Suppressor macrophage treated with lipopolysaccharide for 4 hours (primary cell): ENCODE measurements at regions not wholly inside any gene's neighbourhood (a gene's known extent, or its start where the extent isn't known, plus 50 kb on each side); places are given as distances from the start of the nearest gene placed in this dataset.

Source experiments
- DNase-seq: peaks from one replicate; pipeline ENCODE4 v3.0.0-alpha.2; 2020

DNA sequence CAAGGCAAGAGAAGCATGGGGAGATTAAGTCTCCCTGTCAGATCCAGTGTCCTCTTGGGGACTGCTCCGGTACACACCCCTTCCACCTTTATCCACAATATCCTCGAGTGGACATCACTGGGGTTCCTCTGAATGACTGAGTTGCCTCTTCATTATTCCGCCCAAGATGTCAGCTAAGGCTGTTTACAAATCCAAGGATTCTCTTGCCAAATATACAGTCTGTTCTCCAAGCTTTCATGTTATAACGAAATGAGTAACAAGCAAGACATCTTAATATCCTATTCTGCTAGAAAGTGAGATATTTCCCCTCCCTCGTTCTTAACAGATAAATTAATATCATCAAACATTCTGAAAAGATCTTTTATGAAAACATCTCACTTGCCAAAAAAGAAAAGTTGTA lies 314.1 kb upstream of the IRX5 start:
- no peak for DNase-seq

DNA sequence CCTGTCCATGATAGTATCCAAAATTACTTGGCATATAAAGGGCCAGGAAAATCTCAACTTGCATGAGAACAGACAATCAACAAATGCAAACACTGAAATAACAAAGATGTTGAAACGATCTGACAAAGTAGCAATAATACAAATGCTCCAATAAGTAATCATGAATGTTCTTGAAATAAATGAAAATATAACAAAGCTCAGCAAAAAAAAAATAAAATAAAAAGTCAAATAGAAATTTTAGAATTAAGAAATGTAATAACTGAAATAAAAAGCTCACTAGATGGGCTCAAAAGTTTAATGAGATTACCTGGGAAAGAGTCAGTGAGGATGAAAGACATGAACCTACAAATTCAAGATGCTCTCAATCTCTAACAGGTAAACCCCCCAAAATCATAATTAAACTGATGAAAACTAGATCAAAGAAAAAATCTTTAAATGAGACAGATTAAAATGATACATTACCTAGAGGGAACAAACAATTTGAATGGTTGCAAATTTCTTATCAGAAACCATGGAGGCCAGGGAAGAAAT lies 319.0 kb upstream of the IRX3 start:
- no peak for DNase-seq

DNA sequence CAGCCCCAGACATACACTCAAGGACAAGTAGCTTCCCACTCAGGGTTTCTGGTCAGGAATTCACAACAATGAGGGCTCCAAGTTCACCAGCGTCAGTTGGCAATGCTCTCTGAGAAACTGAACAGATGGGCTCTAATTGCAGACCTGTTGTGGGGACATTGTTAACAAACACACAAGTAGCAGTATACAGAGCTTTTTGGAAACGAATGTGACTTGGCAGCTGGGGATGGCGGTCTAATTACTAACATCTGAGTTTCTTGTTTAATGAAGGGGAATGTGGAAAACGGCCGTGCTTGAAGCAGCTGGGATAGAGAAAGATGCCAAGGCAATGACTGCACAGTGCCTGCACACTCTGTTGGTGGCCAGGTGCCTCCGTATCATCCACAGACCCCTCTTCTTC lies 316.1 kb upstream of the IRX3 start:
- DNase-seq, result no peak

DNA sequence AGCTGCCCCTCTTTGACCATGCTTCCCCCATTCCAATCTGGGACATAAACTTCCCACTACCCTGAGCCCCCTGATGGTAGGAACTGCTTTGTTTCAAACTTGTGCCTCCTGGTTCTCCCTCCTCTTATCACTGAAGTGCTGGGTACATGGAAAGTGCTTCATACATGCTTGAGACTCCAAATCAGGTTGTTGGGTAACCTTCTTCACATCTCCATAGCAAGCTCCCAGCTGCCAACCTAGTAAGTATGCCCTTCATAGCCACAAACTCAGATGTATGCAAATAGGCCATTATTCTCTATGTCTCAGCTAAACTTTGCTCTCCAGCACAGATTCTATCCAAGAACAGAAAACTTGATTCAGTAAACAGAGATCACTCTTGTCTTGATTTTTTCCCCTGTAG lies 310.6 kb upstream of the IRX3 start:
- no peak for DNase-seq

DNA sequence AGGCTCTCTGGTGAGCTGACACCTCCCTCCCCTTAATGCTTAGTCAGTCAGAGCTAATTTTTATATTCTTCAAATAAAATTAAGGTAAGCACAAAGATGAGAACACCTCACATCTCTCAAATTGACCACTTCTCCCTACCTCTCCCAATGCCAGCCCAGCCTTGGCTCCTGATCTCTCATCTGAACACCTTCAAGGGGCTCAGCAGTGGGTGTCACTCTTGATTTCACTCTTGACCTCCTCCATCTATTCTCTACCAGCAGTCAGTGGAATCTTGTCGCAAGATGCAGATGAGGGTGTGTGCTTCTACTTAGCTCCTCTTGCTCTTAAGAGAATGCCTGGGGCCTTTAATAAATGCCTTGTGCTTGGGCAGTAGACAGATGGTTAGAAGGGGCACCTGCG lies 309.0 kb upstream of the IRX3 start:
- DNase-seq, result no peak

DNA sequence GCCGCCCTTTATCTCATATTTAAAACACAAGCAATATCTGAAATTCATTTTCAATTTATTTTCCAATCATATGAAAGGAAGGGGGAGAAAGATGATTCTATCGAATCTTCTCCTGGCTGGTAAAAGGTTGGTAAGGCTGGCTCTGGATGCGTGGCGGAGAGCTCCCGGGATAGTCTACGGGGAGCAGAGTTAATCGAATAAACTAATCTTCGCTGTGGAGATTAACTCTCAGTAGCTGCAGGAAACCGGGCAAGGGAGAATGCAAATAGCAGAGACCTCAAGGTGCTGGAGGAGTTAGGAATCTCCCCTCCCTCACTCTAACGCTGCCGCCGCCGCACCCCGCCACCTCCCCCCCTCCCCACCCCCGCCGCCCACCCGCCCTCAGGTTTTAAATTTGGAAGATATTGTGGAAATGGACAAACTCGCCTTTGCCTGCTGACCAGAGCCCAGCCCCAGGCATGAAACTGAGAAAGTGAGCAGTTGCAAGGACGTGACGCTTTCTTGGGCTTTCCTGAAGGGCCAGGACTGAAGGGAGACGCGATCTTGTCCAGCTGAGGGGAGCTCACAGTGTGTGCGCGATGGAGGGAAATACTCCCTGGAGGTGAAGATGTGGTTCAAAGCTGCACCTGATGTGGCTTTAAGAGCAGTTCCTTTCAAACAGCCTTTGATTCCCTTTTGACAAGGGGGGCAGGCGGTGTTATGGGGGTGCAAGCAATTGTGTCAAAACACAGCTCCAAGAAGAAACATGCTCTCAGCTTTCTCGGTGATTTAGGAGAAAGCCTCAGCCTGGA lies 308.2 kb upstream of the IRX3 start:
- no peak for DNase-seq

DNA sequence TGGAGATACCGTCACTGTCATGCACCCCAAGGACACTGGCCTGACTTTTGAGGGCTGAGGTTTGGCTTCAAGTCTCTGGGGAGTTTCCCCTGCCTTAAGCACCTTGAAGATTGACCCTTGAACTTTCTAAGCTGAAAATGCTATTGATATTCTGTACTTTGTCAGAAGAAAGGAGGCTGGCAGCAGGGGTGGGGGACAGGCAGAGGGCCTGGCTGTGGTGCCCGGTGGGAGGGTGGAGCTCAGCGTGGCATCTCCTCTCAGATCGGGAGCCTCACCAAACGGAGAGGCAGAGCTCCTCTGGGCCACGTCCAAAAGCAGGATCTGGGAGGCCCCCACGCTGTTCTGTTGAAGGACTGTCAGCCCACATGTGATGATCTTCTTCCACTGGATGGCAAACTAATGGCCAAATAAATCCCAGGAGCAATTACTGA lies 305.2 kb upstream of the IRX3 start:
- no peak for DNase-seq

DNA sequence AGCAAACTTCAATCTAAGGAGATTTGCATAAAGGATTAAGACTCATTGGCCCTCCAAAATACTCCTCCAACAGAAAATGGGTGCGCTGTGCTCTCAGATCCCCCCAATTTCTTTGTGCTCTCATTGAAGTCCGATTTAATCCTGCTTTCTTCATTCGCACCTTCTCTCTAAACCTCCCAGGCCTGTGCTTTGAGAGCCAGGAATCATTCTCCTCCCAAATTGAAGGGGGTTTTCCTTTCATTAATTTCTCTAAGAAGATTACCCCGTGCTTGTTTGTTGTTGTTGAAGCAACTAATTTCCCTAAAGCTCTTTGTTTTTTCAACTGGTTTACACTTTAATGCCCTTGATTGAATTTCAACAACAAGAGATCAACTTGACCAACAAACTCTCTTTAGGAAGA lies 304.2 kb upstream of the IRX3 start:
- no peak for DNase-seq

DNA sequence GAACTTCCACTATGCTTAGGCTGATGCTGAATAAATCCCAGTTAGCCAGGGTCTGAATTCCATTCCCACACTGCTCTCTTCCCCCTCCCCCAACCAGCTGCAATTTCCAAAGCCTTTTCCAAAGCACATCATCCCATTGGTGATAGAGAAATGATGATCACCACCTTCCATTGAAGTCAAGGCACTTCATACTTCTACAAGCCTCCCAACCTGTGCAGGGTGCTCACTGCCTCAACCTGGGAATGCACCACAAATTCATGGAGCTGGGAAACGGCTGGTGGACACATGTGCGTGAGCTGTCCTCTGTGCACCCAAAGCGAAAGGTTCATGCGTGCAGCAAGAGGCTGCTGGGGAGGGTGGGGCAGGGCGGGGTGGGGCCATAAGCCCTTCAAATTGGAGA lies 302.7 kb upstream of the IRX3 start:
- no peak for DNase-seq

DNA sequence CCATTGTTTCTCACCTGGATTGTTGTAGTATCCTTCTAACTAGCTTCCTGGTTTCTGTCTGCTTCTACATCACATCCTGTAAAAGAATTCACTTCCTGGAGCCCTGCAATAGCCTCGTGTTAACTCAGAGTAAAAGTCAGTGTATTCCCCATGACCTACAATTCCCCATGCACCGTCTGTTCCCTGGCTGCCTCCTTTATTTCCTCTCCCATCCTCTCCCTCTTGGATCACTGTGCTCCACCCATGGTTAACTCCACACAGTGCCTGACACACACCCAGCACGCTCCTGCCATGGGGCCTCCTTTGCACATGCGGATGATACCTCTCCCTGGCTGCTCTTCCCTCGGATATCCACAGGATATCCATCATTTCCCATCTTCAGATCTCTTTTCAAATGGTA lies 301.4 kb upstream of the IRX3 start:
- no peak for DNase-seq

DNA sequence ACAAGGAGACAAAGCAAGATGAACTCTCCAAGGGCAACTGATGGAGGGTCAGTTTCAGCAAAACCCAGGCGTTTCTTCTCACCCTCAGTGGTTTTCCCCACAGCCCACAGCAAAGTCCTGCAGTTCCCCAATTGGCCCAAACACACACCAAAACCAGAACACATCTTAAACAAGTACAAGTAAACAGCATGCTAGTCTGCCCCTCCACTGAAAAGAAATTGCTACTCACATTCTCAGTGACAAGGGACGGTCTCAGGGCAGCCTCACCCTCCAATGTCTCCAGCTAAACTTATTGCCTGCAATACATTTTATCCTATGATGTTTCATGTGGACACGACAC lies 300.6 kb upstream of the IRX3 start:
- DNase-seq, result no peak

DNA sequence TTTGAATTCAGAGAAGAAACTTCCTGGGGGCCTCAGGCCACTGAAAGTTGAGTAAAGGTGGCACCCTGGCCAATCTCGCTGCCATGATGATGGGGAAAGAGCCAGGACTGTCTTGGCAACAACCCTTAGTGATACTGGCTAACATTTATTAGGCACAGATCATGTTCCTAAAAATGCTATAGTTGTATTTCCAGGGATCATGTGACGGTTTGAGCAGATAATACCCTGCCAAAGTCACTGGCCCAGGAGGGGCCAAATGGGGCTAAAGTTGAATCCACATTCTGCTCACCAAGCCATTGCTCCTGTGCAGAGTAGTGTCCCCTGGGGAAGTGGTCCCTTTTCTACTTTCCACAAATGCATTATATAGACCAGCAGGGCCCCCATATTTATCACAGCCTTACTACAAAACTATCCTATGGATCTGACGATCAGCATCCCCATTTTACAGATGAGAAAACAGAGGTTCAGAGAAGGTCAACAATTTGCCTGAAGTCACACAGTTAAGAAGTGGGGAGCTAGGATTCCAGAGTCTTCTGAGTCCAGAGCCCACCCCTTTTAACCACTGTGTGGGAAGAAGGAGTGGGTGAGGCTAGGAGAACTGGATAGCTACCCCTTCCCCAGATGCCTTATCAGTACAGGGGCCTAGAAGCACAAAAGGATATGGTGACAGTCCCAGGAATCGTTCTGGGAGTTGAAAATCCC lies 300.0 kb upstream of the IRX3 start:
- no peak for DNase-seq

DNA sequence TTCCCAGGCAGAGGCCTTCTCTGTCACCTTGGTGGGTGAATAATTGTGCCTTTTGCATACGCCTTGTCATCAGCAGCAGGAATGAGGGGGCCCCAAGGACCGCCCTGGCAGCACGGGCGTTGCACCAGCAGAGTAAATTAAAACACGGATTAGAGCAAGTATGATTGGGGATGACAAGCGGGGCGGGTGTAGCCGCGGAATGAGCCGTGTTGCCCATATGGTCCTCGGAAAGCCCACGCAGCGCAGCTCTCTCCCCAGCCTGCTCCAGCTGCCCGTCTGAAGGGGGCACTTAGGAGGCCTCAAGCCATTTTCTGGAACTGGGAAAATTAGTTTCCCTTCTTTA lies 299.4 kb upstream of the IRX3 start:
- no peak for DNase-seq

DNA sequence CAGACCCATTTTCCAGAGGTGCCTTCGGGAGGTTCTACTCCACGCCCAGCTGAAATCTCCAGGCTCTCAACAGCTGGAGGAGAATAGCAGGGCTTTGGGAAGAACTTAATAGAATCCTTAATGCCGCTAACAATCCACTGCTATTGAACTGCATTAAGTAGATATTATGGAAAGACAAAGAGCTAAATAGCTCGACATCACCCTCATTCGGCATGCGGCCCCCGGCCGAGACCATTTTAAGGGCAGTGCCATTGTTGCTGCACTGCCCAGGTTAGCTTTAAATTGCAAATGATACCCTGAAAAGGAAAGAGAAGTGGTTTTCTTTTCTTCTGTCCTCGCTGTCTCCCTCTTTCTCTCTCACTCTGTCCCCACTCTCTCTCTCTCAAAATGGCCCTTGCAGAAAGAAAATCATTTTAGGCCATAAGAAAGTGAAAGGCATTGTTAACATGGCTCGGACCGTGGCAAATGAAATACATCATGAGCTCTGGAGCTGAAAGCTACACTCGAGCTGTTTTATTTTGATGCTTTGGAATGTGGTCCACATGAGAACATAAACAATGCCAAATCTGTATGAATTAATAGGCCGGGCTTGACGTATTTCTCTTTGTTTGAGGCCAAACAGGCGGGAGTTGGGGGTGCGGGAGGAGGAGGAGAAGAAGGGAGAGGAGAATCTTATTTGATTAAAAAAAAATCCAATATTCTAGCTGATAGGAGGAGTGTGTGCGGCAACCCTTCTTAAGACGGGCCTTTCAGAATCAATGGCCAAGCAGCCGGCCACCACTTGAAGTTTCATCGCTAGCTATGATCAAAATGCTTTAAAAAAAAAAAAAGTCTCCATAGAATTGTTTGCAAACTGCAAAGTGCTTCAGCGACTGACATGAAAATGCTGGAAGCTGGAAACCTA lies 298.8 kb upstream of the IRX3 start:
- no peak for DNase-seq

DNA sequence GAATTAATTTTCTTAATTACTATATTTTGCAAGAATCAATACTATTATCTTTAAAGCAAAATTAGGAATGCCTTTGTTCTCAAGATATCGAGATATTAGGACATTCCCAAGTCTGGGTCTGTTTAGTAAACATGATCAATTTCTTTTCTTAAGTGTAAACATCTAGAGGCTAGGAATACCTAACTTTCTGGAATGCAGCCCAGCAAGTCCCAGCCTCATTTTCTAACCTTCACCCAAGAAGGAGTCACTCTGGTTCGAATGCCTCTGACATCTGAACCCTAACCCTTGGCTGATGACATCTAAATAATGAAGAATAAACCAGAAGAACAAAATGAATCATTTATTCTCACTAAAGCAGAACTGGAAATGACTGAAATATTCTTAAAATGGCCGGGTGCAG lies 297.5 kb upstream of the IRX3 start:
- DNase-seq, result no peak

DNA sequence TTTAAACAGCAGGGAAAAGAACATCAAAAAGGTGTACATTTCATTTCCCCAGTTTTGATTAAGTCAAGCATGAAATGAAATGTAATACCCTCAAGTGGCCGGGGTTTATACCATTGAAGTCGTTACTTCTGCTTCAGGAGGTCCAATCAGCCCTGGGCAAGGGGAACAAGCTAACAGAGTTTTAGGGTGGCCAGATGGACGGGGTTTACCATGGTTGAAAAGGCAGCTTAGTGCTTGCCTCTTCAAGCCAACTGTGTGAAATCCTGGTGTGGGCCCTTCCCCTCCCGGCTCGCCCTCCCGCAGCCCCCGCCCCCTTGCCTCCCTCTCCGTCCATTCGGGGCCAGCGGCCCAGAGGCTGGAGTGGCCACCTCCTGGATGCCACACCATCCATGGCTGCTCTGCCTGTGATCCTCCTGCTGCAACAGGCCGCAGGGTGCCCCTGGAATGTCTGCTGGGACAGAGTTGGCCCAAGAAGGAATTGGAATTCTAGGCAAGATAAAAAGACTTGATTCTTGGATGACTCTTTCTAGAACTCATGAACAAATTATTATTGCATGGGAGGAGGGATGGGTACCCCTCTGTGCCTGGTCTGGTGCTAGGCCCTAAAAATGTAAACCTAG lies 296.2 kb upstream of the IRX3 start:
- no peak for DNase-seq

DNA sequence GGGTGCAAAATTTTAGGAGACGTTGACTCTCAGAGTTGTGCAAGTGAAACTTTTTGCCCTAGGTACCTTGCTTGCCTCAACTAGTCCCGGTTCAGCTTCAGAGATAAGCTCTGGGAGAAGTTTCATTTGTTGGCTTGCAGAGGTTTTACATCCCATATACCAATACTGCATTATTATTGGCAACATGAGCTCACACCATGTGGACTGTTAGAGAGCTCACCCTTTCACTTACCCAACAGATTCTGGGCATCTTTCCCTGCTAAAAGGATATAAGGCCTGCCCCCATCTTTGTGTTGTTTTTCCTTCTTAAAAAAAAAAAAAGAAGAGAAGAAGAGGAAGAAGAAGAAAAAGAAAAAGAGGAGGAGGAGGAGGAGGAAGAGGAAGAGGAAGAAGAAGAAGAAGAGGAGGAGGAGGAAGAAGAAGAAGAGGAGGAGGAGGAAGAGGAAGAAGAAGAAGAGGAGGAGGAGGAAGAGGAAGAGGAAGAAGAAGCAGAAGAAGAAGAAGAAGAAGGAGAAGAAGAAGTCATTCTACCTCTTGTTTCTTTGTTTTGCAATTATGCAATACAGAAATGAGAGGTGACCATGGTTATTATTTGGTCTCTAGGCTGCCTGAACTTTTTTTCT lies 292.6 kb upstream of the IRX3 start:
- no peak for DNase-seq

DNA sequence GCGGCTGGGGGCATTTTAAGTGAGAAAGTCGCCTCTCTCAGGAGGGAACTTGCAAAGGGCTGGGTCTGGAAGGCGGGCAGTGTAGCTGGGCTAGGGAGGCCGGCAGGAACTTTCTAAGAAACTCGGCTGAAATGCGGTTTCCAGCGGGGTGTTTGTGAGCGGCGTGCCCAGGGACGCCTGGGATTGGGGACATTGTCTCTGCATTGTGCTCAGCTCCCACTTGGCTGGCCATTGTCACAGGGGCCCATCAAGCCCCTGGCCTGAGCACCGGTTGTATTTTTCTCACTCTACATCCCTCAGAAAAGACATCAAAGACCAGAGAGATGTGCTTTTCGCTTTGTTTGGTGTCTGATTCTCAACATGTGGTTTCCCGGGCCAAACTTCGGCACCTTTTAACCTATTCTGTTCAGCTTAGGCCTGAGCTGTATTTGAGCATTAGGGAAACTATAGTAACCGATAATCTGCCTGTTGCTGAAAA lies 291.1 kb upstream of the IRX3 start:
- DNase-seq, result no peak

DNA sequence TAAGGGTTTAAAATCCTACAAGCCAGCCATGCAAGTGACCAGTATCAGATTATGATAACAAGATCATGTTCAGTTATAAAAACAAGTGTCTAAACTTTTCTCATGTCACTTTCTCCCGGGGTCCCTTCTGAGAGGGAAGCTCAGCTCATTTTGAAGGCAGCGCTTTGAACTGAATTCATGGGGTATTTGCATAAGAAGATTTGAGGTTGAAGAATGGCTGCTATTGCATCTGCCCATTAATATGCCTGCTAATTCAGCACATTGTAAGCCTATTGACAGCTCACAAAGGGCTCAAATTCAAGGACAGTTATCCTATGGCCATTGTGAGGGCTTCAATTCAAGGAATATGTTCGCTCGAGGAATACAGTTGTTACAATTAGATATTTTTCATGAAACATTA lies 290.2 kb upstream of the IRX3 start:
- no peak for DNase-seq

DNA sequence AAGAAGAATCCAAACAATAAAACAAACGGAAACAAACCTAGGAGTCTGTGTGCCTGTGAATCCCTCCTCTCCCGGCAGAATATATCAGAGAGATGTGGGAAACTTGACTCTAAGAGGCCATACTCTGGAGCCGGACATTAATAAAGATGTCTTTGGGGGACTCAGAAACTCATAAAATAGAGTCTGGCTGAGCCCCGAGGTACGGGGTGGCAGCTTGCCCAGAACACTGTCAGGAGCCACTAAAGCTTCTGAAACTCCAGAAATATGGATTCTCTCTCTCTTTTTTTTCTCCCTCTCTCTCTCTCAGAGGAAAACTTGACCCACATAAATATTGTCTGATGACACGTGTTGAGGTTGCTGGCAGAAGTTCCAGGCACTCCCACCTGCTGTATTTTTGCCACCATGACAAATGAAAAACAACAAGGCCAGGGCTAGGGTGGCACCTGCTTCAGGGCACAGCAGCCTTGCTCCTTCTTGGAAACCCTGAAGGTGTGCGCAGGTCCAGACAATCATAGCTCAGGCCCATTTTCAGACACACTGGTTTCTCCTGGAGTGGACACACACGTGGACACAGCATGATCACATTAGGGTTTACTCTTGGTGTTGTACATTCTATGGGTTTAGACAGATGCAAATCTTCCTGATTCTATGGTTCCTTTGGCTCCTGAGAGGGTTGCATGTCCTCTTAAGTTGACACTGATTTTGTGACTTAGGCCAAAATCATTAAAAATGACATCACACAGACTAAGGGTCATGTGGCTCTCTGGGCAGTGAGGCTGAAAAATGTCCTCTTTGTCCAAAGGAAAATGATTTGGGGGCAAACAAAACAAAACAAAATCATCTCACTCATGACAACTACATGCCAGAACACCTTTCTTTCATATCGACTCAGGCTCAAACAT lies 282.6 kb upstream of the IRX3 start:
- no peak for DNase-seq

DNA sequence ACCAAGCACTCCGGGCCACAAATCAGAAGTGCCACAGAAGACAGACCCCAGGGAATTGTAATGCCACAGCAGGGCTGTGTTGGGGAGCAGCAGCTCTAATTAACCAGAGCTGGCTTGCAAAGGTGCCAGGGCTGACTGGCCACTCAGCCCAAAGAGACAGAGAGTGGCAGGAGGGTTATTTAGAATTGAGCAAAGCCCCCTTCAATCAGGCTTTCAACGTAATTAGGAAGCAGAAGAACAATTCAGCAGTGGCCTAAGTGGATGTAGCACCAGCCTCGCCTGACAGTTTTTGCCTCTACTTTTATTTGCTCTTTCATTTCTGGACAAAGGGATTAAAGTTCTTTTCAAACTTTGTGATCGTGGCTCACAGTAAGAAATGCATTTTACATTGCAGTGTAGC lies 278.3 kb upstream of the IRX3 start:
- no peak for DNase-seq

DNA sequence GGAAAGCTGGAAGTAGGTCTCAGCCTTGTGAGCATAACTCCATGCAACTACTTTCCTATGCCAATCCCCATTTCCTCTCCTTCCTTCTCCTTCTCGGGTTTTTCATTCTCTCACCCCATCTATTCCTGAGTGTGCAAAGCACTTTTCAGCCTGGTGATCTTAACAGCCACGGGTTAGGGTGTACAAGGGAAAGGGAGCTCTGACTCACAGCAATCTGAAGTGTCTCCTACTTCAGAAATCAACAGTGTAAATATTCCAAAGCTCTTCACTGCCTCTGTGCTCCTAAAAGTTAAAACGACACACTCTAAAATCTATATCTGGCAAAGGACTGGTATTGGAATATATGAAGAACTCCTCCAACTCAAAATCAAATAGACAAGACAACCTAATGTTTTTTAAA lies 268.0 kb upstream of the IRX3 start:
- DNase-seq, result no peak
